Inflammatory macrophage treated with lipopolysaccharide for 1 hour (primary cell): ENCODE measurements at regions not wholly inside any gene's neighbourhood (a gene's known extent, or its start where the extent isn't known, plus 50 kb on each side); places are given as distances from the start of the nearest gene placed in this dataset.

Experiments
- DNase-seq, 2 donors: peaks; one replicate each; pipeline ENCODE4 v3.0.0-alpha.2; 2020 to 2022

DNA sequence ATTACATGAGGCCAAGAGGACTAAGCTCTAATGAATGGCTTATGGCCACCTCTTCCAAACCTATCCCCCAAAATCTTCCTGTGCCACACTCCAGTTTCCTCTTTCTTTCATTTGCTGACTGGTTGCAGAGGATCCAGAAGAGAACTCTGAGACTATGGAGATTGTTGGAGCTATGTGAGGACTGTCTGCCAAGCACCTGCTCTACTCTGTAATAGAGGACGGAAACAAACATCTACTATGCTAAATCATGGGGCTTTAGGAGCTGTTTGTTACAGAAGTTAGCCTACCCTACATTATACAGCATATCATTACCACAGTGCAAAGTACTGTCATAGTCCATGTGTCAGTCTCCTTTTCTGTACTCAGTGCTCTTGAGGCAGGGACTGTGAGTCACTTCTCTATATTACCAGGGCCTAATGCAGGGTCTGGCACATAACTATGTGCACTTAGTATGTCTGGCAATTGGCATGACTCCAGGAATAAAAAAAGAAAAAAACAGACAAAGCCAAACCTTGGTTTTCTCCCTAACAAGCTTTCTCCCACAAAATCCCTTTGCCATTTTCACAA, 95.1 kb downstream of the RPAP3 start:
- no peak for DNase-seq

DNA sequence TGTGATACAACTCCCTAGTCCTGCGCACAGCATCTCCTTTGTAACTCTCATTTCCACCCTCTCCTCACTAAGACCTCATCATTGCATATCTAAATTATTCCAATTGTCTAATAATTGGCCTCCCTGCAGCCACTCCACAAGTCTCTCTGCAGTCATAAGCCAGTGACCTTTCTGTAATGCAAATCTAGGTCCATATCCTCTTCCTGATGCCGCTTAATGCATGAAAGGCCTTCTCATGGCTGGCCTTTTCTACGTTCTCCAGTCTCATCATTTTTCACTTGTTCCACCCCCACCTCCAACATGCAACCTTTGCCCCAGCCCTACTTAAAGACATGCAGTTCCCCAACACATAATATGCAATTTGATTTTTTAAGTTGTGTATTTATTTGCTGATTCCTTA, 96.0 kb downstream of the RPAP3 start:
- DNase-seq, result no peak

DNA sequence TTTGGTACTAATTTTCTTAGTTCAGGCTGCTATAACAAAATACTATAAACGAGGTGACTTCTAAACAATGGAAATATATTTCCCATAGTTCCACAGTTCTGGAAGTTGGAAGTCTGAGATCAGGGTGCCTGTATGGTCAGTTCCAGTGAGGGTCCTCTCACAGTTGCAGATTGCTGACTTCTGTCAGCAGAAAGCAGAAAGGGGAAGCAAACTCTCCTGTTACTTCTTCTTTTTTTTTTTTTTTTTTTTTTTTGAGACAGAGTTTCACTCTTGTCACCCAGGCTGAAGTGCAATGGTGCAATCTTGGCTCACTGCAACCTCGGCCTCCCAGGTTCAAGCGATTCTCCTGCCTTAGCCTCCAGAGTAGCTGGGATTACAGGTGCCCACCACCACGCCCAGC, 97.2 kb downstream of the RPAP3 start:
- peak; percentile 46 to 56 for DNase-seq

DNA sequence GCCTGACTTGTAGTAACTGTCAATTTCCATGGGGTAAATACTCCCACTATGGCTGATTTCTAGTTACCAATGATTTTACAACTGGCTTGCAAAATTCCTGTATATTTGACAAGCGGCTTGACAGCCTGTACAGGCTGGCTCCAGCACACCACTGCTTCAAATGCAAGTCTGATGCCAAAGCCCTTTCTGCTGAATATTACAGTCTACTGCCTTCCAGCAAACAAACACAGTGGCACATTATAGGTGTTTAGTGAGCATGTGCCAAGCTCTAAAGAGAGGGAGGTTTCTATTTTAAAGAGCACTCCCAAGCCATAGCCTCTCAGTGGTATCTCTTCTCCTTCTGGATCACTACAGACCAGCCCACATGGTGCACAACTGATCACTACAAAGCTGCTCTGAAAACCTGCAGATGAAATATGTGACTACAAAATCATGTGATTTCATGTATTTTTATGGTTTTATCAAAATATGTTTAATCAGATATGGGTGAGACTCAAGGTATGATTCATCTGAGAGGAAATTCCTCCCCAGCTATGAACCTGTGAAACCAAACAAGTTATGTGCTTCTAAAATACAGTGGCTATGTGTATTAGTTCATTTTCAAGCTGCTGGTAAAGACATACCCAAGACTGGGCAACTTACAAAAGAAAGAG, 101.5 kb downstream of the RPAP3 start:
- no peak for DNase-seq

DNA sequence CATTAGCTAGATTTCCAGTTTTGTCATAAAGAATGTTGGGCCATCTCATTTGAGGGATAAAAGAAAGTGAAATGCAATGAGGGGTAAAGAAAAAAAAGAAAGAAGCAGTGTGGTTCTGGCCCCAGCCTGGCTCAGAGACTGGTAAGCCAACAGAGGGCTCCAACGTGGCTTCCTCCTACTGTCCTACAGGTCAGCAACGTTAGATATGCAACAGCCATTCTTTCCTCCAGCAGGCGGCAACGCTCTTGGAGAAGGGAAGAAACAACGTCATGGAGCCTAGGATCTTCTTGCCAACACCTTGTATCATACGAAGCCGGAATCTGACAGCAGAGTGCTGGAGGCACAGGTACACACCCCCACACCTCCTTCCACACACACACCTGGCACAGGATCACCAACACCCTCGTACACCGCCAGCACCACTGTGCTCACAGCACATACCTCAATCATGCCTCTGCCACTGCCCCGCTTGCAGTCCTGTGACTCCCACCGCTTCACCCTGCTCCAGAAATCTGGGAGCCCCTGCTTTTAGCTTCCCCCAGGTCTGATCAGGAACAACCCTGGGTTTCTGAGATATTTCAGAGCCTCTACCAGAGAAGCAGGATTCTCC, 102.8 kb downstream of the RPAP3 start:
- DNase-seq, result no peak

DNA sequence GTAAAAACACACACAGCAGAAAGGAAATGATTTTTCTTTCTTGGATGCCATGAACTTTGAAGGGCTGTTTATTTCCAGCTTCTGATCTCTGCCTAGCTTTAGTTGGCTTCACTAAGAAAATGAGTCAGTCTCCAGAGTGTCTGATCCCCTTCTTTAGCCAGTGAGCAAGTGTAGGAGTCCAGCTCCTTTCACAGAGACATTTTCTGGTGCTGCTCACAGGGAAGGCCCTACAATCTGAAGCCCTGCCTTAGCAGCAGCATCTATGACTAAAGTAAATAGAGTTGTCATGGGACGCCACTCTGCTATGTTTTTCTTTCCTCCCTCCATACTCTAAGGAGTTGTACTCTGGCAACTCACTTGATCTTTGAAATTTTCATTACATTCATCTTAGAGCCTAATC, 103.5 kb downstream of the RPAP3 start:
- no peak for DNase-seq

DNA sequence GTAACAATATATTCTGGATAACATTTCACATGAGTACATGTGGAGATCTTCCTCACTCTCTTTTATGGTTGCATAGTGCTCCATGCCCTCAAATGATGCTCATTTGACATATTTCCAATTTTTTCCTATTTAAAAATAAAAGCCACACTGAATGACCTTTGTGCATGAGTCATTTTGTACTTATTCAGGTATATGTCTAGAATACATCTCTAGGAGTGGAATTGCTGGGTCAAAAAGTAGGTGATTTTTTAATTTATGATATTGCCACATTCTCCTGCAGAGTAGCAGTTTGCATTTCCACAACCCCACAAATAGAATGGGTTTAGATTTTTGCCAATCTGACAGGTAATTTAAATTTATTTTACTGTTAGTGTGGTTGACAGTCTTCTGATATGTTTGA, 104.8 kb downstream of the RPAP3 start:
- DNase-seq, result no peak

DNA sequence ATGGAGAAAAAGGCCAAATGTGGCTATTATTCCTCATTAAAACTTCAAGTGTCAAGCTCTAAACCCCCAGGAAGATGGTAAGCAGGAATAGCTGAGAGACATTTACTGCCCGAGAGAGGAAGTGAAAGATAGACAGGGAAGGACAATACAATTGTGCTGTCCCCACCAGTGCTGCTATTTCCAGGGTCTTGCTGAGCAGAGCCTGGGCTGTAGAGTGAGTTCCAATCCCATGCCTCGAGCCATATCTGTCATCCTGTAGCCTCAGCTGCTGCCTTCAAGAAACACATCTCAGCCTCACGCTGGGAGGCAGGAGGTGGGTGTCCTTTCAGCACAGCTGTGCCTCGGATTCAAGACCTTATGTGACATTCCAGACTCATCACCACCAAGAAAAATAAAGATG, 114.0 kb downstream of the RPAP3 start:
- DNase-seq, result no peak

DNA sequence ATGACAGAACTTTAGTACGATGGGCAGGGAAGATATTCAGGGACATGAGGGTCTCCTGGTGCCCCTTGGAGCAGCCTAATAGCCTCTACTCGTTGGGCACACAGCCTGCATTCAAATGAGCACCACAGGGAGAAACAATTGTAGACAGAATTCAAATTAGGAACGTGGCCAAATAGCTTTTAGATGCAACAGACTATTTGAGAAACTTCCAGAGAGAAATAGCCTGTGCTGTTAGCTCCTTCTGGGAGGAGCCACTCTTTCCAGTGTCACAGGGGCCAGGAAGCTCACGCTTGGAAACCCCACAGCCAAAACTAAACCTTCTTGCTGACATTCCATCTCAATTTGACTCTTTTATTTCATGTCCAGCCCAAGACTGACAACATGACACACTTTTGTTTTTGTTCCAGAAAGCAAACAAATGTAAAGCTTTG, 114.5 kb downstream of the RPAP3 start:
- DNase-seq, result no peak

DNA sequence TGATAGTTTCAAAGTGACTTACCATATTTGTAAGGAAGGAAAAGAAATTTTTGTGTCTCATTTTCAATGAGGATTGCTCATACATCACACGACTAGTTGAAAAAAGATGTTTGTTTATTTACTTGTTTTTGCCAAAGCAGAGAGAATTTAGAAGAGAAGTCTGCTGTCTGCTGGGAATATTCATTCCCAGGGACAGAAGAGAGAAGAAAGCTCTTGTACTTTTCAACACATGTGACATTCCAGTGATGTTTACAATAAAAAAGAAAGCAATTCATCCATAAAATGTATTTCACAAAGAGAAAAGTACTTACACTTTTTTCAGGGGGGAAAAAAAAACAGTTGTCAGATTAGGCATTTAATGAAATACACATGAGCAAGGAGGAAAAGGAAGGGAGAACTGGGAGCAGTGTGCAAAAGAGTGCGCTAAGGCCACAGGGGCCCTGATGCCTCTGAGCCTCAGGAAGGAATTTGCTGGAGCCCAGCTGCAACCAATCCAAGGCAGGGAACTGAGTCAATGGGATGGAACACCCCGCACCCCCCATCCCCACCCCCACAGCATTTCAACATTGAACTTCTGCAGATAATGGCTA, 115.0 kb downstream of the RPAP3 start:
- no peak for DNase-seq

DNA sequence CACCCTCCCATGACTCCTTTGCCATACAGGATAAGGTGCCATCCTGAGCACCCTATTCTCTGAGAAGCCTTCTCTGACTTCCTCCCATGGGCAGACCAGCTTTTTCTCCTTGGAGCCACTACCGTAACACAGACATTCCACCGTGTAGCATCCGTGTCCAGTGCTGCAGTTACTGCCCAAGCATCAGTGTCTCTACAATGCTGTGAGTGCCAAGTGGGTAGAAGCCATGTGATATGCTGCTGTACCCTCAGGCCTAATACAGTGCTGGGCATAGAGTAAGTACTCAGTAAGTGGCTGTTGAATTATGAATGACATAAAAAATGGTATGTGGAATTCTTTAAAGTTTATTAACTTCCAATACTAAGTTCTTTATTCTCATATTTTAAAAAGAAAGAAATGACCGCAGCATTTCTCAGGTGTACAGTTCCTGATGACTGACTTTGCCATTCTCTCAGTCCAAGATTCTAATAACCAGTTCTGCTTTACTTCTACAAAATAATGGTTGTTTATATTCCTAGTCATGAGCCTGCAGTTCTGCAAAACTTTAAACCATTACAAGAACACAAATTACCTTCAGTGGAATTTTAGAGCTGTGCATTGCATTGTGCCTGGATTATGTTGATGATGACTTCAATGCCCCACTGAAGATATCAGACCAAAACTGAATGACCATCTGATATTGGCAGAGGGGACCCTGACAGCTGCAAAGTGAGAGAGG, 118.7 kb downstream of the RPAP3 start:
- no peak for DNase-seq

DNA sequence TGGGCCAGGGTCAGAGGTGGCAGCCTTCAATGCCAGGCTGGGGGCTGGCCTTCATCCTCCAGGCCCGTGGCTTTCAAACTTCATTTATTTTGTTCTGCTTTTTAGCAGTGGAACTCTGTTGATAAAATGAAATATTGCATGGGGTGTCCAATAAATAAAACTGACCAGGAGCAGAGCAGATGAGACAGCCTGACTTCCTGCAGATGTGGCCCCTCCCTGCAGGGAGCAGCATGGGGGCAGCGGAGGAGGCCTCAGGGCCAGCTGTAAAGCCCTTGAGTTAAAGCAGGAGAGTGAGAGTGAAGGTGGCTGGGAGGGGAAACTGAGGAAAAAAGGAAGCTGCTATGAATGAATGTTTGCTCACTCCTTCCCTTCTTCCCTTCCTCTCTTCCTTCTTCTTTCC, 120.3 kb downstream of the RPAP3 start:
- DNase-seq, result no peak

DNA sequence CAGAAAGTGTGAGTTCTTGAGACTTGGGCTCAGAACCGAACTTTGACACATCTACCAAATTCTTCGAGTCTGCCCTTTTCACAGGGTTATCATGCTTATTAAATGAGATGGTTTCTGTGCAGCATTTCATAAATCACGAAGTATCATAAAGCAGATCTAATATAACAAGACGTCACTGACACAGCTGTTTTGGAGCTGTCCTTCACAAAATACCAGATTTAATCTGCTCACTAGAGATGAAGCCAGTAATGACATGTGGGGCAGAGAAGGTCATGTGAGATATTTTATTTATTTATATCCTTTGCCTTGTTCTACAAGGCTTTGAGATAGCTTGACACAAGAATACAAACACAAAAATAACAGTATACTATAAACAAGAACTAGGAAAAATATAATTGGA, 127.0 kb downstream of the RPAP3 start:
- no peak for DNase-seq

DNA sequence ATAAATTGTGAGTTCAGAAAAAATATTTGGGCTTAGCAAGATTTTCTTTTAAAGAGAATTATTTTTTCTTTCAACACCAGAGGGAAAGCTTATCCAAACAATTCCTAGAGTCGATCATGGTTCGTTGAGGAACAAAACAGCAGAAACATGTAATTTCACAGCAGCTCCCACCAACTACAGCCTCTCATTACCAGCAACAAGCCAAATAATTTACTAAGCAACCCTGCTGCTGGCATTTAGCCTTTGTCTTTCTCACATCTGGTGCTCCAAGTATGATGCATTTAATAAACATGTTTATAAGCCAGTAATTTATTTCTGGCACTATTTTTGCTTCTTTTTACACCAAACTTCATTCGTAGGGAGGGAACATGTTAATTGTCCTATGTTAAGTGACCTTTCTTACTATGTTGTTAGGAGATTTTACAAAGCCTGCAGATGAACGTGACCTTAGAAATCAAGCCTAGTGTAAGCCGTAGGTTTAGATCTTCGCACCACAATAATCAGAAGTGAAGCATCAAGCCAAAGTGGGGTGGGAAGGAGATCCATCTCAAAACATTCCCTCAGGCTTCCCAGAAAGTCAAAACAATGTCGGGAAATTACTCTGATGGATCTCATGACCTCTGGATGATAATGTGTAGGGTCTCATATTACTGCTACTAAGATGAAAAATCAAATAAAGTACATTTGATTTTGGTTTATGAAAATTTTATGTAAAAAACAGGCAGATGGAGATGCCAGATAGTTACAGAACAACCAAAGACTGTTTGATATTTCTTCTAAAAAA, 128.4 kb downstream of the RPAP3 start:
- DNase-seq, result no peak

DNA sequence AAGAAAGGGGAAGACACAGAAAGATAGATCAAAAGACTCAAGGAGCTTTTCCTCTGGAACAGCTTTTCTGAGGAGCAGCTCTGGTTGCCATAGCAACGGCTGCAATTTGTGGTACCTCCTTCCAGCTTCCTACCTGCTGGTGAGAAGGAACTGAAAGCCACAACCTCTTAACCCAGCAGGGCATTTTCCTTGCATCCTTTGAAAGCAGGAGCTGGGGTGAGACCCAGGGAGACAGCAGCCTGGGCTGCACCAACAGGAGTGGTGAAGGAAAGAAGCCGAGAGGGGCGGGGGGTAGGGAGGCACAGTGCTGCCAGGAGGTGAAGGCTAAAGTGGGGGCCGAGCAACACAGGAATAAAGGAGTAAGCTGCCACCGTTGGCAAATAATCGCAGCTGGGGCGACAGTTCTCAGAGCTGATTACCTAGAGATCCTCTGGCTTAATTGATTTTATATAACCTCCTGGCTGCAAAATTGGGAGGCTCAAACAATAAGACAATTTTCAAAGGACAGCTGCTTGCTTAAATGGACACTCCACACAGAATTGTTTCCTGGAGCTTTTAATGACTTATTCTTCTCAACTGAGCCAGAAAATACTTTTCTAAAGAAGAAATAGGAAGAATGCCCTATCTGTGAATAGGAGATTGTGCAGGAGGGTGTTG, 129.4 kb downstream of the RPAP3 start:
- no peak for DNase-seq

DNA sequence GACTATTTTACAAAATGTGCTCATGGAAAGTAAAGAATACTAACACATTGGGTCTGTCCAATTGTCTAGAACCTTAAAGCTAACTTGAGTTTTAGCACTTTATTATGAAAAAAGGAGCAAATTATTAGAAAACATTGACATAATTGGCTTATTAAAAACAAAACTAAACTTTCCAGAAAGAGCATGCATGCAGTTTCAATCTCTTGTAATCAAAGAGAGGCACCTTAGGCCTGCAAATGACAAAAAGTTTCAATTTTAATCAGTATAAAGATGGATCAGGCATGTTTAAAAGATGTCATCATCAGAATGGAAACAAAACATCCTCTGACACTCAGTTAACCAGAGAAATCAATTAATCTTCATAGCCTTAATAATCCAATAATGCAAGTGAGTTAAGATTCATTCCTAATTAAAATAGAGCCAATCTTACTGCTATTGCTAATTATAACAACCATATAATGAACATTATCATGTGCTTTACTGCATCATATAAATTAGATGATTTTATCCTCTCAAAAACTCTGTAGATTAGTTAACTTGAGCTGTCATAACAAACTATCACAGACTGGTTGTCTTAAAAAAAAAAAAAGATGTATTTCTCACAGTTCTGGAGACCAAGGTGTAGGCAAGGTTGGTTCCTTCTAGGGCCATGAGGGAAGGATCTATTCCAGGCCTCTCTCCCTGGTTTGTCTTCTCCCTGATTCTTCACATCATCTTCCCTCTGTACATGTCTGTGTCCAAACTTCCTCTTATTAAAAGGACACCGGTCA, 131.4 kb downstream of the RPAP3 start:
- no peak for DNase-seq

DNA sequence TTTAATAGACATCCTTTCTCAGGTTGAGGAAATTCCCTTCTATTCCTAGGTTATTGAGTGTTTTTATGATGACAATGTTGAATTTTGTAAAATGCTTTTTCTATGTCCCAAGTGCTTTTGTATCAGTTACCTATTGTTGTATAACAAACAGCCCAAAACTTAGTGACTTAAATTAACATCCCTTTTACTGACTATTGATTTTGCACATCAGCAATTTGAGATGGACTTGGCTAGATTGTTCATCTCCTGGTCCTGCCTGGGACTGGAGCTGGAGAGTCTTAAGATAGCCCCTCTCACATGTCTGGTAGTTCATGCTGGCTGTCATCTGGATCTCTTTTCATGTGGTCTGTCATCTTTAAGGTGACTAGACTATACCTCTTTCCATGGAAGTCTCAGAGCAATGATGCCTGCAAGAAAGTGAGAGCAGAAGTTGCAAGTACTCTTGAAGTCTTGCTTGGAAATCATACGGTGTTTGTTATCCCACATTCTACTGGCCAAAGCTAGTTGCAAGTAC, 132.6 kb downstream of the RPAP3 start:
- DNase-seq, result no peak

DNA sequence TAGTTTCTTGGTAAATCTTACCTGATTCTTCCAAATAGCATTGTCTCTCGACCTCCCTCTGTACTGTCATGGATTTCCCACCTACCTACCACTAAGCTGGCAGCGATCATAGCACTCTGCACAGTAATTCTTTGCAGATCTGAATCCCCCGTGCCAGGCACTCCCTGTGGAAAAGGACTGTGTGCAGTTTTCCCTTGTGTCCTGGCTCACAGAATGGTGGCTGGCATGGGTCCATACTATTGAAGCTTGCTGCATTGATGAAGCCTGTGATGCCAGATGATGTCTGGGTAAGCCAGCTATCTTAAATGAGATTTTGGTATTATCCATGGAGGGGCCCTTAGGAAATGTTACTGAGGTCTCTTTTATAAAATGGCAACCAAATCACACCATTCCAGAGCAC, 135.7 kb downstream of the RPAP3 start:
- no peak for DNase-seq

DNA sequence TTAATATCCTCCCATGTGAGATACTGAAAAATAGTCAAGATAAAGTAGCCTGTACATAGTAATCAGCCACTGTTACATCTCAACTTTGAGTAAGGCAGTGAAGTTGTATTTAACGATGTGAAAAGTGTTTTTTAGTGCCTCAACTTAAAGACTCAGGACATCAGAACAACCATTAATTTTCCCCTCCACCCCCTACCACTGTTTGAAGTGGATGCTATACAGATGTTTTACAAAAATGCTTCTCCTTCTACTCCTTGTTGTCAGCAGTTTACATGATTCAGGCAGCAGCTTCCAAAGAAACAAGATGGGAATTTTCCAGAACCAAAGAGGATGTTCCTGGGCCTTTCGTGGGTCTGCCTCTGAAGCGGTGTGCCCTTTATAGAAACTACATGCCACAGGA, 143.6 kb downstream of the RPAP3 start:
- no peak for DNase-seq

DNA sequence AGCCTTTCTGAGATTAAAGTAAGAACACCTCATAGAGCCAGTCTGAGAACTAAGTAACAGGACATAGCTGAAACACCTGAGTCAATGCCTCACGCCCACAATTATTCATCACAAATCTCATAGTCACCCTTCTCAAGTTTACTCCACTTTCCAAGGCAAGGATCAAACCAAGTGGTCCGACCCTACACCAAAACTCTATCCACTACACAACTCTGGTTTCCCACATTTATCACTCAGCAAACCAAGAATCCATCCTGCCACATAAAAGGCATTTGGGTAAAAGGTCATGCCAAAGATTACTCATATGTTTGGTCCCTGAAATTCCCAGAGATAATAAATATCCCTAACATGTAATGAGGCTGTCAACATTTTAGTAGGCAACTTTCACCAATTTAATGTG, 144.1 kb downstream of the RPAP3 start:
- no peak for DNase-seq

DNA sequence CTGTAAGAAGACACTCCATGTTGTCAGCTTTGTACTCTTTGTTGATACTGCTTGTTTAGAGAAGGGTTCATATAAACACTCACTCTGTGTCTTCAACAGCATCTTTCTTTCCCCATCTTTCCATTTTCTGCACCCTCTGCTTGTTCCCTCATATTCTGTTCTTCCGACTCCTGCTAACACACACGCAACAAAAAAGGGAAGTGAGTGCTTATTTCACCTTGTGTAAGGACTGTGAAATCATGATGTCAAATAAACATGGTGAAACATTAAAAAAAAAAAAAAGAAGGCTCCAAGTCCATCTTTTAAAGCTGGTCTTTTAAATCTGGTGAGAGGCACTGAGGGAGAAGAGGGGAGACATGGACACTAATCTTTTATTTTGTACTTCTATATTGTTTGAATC, 145.4 kb downstream of the RPAP3 start:
- DNase-seq, result peak; percentile 31 to 41
